OCI-M1 (cell line): ENCODE measurements at regions not wholly inside any gene's neighbourhood (a gene's known extent, or its start where the extent isn't known, plus 50 kb on each side); places are given as distances from the start of the nearest gene placed in this dataset.

Experiments
- DNase-seq: peaks from one replicate; lab custom pipeline; 2025; lab: John Stamatoyannopoulos, UW

DNA sequence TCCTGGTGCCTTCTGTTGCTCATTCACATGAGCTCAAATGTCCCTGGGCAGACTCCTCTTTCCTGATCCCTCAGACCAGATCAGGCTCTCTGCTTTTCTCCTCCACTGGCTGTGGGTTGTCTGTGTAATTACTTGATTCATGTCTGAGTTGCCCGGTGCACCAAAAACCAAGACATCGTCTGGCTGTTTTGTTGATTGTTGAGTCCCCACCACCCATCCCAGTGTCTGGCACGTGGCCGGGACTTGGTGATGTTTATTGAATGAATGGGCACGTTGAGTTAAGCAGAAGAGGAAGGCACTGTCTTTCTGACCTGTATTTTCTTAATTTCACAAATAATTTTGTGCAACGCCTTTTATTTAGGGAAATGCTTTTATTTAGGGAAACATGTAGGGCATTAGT, 499.1 kb upstream of the HS6ST1 start:
- DNase-seq = no peak

DNA sequence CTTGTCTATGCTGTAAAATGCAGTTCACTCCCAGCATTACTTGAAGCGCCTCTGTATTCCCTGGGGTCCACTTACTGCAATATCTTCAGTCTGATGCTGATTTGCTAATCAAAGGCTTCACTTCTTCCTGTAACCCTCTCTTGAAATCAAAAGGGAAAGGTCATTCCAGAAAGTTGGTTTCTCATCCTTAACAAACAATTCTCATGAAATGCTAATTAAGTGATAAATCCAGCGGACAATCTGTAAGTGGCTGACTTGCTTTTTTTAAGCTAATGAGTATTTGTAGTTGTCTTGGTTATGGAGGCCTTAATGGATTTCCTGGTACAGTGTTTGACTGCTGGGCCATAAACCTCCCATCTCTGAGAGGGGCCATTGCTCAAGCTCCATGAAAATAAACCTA, 499.6 kb upstream of the HS6ST1 start:
- DNase-seq = no peak

DNA sequence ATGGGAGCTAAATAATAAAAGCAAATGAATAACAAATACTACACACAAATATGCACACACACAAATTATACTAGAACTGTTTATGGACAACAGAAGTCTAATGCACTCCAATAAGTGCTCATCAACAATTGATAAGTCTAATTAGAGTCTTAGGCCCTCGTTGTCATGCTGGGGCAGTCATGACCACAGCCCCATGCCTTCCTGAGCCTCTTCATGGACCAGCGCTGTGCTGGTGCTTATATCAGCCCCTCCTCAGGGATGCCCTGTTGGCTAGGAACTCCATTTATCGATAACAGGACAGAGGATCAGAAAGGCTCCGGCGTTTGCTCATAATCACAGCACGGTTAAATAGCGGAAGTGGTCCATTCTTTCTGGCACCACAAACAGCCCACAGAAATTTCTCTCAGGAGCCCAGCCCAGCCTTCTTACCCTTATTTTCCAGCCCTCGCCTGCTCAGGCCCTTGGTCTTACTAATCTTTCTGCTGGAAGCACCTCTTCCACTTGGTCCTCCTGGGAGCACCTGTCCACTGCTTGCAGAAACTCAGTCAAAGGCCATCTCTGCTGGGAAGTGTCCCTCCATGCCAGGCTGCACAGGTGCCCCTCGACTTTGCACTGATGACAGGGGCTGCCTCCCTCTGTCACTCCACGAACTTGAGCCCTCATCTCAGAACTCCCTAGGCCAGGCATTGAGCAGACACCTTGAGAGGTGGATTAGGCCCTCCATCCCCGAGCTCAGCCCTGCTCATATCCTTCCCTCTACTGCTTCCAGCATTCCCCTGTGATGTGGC, 500.2 kb upstream of the HS6ST1 start:
- DNase-seq = no peak

DNA sequence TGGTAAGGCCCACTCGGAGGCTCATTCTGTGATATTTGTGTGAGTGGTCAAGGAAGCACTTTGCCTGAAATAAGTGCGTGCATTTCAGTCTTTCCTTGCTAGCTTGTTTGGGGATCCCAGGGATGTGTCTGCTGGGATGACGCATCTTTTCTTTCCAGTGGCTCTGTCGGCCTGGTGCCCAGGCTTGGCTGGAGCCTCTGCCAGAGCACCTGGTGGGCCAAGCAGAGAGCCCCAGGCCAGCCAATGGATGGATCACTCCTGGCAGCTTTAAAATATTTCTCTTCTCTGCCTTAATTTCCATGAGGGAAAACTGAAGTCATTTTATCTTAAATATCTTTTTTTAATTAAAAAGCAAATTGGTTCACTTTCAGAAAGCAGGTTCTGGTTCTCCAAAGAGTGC, 501.8 kb upstream of the HS6ST1 start:
- DNase-seq = no peak

DNA sequence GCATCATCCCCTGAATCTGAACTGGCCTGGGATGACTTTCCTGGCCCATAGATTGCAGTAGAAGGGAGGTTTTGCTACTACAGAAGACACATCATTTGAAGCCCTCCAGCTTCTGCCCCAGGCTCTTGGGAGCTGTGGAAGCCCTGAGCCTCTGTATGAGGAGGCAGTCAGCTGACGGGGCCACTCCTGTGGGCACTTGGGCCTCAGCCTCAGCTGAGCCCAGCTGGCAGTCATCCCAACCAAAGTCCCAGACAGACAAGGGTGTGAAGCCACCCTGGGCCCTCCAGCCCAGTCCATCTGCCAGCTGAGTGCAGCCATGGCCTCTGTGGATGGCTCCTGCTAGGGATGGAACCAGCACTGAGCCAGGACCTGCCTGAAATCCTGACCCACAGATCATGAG, 502.3 kb upstream of the HS6ST1 start:
- no peak for DNase-seq

DNA sequence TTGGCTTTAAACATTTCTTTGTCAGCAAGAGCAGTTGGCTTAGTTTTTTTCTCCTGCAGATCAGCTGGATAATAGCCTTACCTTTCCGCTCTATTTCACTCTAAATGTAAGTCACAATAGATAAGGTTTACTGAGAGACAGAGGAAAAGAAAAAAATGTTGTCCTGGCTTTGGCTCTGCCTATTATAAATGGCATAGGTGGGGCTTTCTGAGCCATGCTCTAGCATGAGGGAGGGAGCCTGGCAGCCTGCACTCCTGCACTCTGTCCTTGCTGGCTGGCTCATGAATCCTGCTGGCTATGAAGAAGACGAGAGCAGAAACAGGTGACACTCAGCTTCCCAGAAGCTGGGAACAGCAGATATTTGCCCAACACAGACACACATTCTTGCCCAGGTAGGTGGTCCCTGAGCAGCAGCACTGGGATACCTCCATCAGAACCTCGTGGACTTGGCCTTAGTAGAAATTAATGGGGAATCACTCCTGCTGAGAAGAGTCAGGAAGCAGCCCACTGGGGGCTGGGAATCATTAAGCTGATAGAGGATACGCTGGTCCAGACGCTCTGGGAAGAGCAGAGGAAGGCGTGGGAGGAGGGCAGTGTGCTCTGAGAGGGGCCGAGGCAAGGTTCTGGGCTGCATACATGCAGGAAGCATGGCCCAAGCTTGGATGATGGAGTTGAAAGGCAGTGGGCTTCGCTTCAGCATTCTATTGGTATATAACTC, 514.4 kb upstream of the HS6ST1 start:
- no peak for DNase-seq

DNA sequence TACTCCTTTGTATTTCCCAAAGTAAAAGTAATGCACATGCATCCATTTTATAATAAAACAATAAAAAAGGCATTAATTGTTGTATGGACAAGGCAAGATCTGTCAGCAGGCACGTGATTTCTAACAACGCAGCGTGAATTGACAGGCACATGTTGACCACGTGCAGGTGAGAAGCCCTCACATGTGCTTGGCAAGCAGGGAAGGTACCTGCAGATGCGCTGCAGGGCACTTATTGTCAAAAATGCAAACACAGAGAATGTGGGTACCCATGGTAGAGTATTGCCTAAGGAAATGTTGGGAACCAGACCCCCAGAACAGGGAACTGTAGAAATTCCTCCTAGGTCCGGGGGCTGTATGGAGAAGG, 515.0 kb upstream of the HS6ST1 start:
- no peak for DNase-seq

DNA sequence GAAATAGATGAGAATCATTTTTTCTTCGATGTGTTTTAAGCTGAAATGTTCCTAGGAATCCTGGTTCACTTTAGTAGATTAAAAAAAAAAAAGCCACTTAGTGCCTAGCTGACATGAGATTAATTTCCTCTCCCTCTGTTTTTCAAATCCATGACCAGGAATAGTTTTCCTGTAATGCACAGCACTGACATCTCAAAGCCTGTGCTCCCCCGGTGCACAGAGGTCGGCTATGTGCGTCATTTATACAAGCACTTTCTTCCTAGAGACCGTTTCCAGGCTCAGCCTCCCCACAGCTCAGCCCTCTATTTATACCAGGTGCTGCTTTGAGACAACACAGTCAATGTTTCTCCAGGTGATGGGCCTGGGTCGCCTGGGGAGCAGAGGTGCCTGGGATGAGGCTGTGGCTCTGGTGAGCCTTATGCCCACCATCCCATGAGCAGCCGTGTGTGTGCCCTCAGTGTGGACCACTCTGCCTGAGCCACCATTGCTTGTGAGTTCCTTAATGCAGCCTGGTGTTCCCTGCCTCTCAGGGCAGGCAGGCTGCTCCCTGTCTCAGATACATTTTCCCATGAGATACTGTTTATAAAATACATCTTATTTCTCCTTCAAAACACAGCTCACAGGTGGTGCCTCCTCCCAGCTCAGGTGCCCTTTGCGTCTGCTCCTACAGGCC, 515.7 kb upstream of the HS6ST1 start:
- DNase-seq = no peak

DNA sequence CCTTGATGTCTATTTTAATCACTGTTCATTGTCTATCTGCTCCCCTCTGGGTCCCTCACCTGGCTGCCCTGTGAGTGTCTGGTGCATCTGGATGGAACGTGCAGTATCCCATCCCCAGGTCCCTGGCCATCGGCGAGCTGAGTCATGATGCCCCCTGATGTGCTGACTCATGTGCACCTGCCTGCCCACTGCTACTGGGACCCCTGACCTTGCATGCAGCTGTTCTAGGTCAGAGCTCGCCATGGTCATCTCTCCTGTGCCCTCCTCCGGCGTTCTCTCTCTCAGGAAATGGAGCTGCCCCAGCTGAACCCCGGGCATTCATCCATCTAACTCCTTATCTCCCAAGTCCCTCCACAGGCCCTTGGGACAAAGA, 516.2 kb upstream of the HS6ST1 start:
- DNase-seq = no peak

DNA sequence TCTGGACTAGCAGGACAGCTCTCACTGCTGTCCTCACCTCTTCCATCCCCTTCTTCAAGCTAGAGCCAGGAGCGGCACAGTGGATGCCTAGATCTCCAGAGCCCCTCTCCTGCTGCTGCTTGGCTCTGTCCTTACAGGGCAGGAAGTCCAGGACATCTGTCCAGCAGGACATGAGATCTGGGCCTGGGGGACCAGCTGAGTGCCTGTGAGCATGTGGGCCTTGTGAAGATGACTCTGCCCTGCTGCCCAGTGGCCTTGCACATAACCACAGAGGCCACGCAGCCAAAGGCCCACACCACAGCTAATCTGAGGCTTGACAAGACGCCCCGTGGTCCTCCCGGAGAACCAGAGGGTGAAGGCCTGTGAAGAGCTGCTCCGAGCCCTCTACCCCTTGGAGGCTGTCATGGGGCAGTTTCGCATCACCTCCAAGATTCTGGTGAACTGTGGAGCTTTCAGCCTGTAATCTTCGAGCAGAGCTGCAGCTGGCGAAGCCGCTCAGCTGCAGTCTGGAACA, 516.7 kb upstream of the HS6ST1 start:
- DNase-seq = no peak

DNA sequence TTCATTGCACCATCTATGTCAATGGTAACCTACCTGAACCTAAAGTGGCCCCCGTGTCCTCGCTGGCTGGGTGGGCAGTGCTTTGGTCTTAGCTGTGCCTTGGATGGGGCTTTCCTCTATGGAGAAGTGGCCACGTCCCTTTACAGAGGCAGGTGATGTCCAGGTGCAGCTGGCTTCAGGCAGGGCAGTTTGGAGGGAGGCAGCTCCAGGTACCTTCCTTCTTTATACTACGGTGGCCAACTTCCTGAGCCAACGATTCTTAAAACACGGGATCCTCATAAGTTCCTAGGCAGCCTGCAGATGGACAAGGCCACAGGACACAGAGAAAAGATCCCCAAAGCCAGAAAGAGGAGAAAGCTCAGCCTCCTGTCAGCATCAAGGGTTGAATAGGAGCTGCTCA, 517.3 kb upstream of the HS6ST1 start:
- DNase-seq = no peak

DNA sequence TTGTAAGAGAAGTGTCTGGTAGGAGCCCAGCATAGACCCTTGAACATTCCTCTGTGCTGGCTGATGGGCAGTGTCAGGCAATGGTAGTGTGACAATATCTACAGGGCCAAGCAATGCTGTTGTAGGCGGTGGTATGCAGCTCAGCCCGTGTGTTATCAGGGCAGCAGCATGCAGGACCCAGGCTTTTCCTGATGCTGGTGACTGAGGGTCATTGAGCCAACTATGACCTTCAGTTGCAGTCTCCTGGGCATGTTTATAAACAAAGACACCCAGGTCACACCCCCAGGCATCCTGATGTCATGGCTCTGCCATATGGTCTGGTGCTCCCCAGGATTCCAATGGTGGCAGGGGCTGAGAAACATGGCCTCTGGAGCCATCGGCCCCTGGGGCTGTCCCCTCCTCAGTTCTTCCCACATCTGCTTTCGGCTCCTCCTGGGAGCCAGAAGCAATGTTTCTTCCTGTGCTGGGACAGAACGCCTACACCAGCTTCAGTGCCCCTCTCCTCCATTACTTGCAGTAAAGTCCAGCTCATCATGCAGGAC, 518.0 kb upstream of the HS6ST1 start:
- no peak for DNase-seq

DNA sequence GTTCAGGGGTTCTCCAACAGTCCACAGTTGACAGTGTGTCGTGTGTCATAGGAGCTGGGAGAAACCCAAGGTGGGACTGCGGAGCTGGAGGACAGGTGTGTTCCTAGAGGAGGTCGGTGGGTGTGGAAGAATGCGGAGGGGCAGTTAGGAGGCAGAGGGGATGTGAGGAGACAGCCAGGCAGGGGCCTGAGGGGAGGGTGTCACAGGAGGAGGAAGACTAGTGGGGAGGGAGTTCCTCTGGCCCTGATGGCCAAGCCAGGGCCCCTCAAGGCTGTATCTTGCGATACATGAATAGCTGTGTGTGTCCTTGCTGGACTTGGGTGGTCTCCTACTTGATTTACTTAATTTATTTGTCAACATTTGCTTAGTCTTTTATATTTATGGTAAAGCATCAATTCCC, 519.6 kb upstream of the HS6ST1 start:
- no peak for DNase-seq

DNA sequence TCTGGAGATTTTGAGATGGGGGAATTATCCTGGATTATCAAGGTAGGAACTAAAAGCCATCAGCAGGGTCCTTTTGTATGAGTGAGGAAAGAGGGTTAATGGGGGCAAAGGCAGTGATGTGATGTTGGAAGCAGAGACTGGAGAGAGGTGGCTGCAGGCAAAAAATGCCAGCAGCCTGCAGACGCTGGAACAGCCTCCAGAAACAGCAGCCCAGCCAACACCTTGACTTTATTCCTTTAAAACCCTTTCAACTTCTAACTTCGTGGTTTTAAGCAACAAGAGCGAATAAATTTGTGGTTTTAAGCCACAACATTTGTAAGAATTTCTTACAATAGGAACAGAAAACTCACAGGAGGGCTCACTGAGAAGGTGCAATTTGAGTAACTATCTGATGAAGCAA, 523.1 kb upstream of the HS6ST1 start:
- no peak for DNase-seq

DNA sequence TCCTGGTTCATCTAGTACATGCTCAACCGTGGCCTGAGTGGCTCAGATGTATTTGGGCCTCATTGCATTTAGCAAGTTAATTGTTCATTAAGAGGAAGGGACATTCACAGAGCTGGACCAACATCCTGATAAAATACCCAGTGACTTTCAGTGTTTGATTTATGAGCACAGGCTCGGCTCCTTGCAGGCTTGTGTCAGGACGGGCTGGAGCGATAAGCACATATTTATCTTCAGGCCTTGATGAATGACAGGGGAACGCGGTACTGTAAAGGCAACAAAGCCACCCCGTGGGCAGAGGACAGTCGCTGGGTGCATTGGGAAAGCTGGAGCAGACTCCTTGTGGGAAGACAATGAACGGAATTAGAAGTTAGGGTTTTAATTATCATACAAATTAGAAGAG, 548.6 kb upstream of the HS6ST1 start:
- no peak for DNase-seq

DNA sequence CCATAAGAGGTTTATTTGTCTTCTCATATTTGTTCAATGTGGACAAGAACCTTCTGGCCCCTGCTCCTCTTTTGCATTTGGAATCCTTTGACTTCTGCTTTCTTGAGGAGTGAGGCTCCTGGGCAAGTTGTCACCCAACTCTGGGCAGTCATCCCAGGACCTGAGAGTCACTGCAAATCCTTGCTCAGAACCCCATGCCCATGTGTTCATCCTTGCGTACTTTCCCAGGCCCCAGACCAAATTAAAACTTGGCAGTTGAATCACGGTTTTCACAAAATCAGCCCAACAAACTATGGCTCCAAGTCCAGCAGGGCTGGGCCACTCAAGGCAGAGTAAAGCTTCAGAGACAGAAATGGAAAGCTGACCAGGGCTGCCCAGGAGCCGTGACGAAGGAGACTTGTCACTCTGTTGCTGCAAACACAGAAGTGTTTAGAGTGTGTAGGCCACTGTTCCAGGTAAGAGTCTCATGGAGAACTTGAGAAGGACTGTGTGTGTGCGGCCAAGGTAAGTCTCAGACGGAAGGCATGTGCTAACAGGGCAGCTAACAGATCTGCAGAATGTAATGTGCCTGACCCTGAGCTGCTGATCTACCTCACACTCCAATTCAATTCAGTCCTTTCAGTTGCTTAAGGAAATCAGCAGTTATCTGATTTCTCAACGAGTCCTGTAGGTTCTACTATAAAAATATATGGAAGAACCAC, 549.4 kb upstream of the HS6ST1 start:
- no peak for DNase-seq

DNA sequence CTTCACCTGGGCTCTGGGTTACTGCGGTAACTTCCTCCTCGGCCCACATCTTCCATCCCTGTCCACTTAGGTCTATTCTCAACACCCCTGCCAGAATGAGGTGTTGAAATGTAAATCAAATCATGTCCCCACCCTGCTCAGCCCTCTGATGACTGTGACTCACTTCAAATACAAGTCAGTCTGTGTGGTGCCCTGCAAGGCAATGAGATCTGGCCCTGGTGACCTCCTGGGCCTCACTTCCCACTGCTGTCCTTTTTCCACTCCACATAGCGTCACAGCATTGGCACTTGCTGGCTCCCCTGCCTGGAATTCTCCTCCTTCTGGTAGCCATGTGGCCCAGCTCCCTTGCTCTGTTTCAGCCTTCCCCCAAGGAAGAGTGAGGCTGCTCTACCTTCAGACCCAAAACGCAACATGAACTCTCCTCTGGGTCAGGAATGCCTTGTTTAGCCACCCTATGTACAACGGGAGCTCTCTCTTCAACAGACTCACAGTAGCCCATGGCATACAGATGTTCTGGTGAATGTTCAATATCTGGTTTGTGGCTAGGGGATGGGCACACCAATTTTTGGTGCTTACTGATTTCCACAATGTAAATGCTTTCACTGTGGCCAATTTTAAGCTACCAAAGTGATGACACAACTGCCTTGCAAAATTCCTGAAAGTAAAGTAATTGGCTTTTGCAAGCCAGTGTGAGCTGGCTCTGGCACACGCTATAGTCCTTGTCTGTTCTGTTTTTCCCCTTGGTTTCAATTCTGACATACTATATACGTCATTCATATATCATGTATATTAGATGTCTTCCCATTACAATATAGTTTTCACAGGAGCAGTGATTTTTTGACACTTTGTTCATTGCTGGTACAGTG, 550.3 kb upstream of the HS6ST1 start:
- no peak for DNase-seq

DNA sequence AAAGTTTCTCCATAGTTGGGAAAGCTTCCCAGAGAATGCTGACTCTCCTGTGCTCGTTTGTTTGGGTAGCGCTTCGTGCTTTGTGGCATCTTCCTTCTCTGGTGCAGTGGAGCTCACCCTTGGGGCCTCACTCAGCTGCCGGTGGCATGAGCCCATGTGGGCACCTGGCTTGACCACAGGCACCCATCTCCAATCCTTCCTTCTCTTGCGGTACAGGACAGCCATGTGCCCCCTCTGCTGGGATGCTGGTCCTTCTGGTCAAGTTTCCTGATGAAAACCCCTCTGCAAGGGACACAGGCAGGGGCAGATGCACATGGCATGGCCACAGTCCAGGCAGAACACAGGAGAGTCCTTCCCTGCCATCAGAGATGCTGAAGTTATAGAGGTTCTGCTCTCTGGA, 555.9 kb upstream of the HS6ST1 start:
- no peak for DNase-seq

DNA sequence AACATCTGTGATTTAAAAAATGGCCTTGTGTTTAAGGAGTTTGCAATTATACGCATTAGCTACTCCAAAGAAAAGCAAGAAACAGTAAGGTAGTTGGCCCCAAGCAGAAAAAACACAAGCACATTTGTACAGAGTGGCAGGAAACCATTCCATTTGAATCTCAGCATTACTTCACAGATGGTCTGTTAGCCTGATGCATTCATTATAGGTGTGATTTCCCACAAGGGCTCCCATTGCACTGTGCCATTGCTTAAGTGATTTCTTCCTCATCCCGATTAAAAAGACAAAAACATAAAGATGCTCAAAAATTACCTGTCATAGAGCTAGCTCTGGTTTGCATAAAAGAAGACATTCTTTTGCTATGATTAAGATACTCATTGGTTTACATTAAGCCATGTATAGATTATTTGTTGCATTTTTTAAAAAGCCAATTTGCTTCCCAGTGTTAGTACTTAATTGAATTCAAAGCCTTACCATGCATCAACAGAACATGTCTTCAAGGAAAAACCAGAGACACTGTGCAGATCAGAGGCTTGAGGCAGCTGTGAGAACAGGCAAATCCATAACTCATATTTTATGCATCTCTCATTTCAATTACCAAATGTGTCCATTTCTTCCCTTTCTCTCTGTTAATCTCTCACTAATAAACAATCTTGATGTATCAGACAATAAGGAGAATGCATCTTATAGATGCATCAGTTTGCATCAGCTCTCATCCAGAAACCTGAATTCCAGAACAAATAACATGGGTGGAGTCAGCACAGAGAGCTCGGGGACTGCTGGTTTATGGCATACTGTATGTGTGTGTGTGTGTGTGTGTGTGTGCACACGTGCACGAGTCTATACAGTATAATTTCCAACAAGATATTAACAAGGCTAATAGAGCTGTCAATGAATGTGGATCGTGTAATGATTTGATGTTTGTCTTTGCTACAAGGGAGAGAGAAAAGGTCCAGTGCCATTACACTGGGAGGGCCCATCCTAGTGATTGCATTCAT, 558.6 kb upstream of the HS6ST1 start:
- no peak for DNase-seq

DNA sequence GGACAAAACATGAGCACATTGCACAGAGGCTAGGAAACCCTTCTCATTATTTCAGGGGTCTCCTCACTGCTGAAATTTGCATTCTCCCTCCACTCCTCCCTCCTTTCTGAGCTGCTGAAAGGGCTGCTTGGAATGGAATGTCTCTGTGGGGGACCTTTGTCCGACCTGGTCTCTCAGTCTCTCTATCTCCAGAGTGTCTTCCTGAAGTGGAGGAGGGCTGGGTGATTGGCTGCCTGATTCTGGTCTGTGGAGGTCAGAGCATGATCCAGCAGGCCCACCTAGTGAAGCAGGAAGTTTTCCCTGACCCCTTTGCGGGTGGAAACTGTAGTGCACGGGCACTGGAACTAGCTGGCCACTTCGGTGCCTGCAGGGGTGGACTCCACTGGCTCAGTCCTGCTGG, 560.5 kb upstream of the HS6ST1 start:
- no peak for DNase-seq
